Endodermal cell (in vitro differentiated cells): ENCODE measurements at regions not wholly inside any gene's neighbourhood (a gene's known extent, or its start where the extent isn't known, plus 50 kb on each side); places are given as distances from the start of the nearest gene placed in this dataset.
A peak's percentile ranks its signal among the peaks of the same experiment; 100 is the strongest.
"Not testable (repeated sequence)": the region's sequence is repeated elsewhere in the genome, so short reads cannot be mapped to it uniquely, and the experiment has no call there.

ENCODE experiments used
- DNase-seq: peaks from one replicate; pipeline ENCODE4 v3.0.0-alpha.2; 2017
- H3K27ac ChIP-seq: 2 replicates; pipeline ENCODE4 v1.5.1; 2013; ENCODE audit warnings: mild to moderate bottlenecking, low read depth, low read length, moderate library complexity
- H3K27me3 ChIP-seq: 2 replicates; pipeline ENCODE4 v1.6.1; 2013; ENCODE audit warnings: mild to moderate bottlenecking, low read length, moderate library complexity; ENCODE audit not compliant: insufficient read depth, control insufficient read depth, poor library complexity, severe bottlenecking
- H3K36me3 ChIP-seq: 2 replicates; pipeline ENCODE4 v1.7.0; 2013; ENCODE audit warnings: mild to moderate bottlenecking, low read length, moderate library complexity; ENCODE audit not compliant: control insufficient read depth, insufficient read depth
- H3K4me1 ChIP-seq: one replicate; pipeline ENCODE4 v1.7.0; 2013; ENCODE audit warnings: low read length; ENCODE audit not compliant: control insufficient read depth, insufficient read depth
- H3K4me3 ChIP-seq: 2 replicates; pipeline ENCODE4 v1.5.1; 2013; ENCODE audit warnings: mild to moderate bottlenecking, low read length, moderate library complexity
- H3K9ac ChIP-seq: 2 replicates; pipeline ENCODE4 v1.6.1; 2013; ENCODE audit warnings: mild to moderate bottlenecking, low read length, moderate library complexity; ENCODE audit not compliant: poor library complexity, severe bottlenecking; ENCODE audit errors: extremely low read depth
- H3K9me3 ChIP-seq: 2 replicates; pipeline ENCODE4 v1.6.1; 2013; ENCODE audit warnings: mild to moderate bottlenecking, low read length, moderate library complexity; ENCODE audit not compliant: control insufficient read depth
- H3K27ac Mint-ChIP-seq: 2 replicates; pipeline ENCODE4 v1.8.0; 2020; ENCODE audit warnings: mixed read lengths
- H3K27me3 Mint-ChIP-seq: 2 replicates; pipeline ENCODE4 v1.8.0; 2021; ENCODE audit warnings: mild to moderate bottlenecking, mixed read lengths; ENCODE audit not compliant: insufficient read depth
- H3K36me3 Mint-ChIP-seq: 2 replicates; pipeline ENCODE4 v1.8.0; 2020; ENCODE audit warnings: low read depth, mixed read lengths
- H3K4me1 Mint-ChIP-seq: 2 replicates; pipeline ENCODE4 v1.8.0; 2020; ENCODE audit warnings: mixed read lengths
- H3K4me3 Mint-ChIP-seq: 2 replicates; pipeline ENCODE4 v1.8.0; 2020; ENCODE audit warnings: mild to moderate bottlenecking, moderate library complexity, mixed read lengths
- H3K9me3 Mint-ChIP-seq: 2 replicates; pipeline ENCODE4 v1.8.0; 2020; ENCODE audit warnings: mild to moderate bottlenecking, mixed read lengths
- WGBS, 2 experiments: methylation state at CpG; one replicate each; pipeline versions ENCODE4 v1.1.5 to v1.1.7; 2013; ENCODE audit warnings: missing lambda C conversion rate in 2 of 2, mixed read lengths in 1 of 2; ENCODE audit not compliant: insufficient coverage in 1 of 2, insufficient read length in 1 of 2; 5-methylcytosine and 5-hydroxymethylcytosine counted together

- H3K9ac ChIP-seq, H3K36me3 ChIP-seq, H3K27me3 ChIP-seq, H3K4me1 ChIP-seq, DNase-seq, H3K9me3 ChIP-seq, H3K4me3 ChIP-seq, H3K27ac Mint-ChIP-seq, H3K4me3 Mint-ChIP-seq, H3K4me1 Mint-ChIP-seq, H3K27ac ChIP-seq, H3K36me3 Mint-ChIP-seq, H3K27me3 Mint-ChIP-seq: not testable (repeated sequence)
- 86% methylated on average over 1 of the region's 3 CpGs; no CpG with 5 or more reads in 1 of the 2 experiments for whole genome bisulfite sequencing, 2 experiments
- H3K9me3 Mint-ChIP-seq, result peaks cover 39% of the 10 kb centered on the region
Measured at GRCh38 chr18:15315301-15315700, 567.3 kb downstream of the ANKRD30B start.

GRCh38 chr18:15318655-15319054 is 570.7 kb downstream of the ANKRD30B start:
- not testable (repeated sequence) for H3K4me1 ChIP-seq, H3K4me1 Mint-ChIP-seq, H3K4me3 Mint-ChIP-seq, H3K36me3 ChIP-seq, H3K36me3 Mint-ChIP-seq, H3K27ac ChIP-seq, H3K27ac Mint-ChIP-seq, H3K27me3 Mint-ChIP-seq, H3K9ac ChIP-seq, H3K27me3 ChIP-seq, H3K9me3 ChIP-seq, H3K4me3 ChIP-seq, DNase-seq
- peaks cover 29% of the 10 kb centered on the region for H3K9me3 Mint-ChIP-seq

- not testable (repeated sequence) for H3K27me3 Mint-ChIP-seq, H3K27me3 ChIP-seq, H3K36me3 ChIP-seq, DNase-seq, H3K4me1 Mint-ChIP-seq, H3K27ac Mint-ChIP-seq, H3K4me3 ChIP-seq, H3K27ac ChIP-seq, H3K4me1 ChIP-seq, H3K36me3 Mint-ChIP-seq, H3K9me3 ChIP-seq, H3K9ac ChIP-seq, H3K4me3 Mint-ChIP-seq
- WGBS, 2 experiments, result 90% methylated on average over 3 of the region's 13 CpGs; no CpG with 5 or more reads in 1 of the 2 experiments
- peaks cover 40% of the 10 kb centered on the region for H3K9me3 Mint-ChIP-seq
Measured at GRCh38 chr18:15329713-15330112, 581.7 kb downstream of the ANKRD30B start.

- WGBS, 2 experiments, result 78 to 82% methylated on average over 11 to 20 of the region's 20 CpGs
- H3K36me3 ChIP-seq, H3K9me3 ChIP-seq, H3K27me3 Mint-ChIP-seq, H3K4me3 ChIP-seq, H3K27ac ChIP-seq, H3K9ac ChIP-seq, H3K4me1 ChIP-seq, H3K4me3 Mint-ChIP-seq, H3K36me3 Mint-ChIP-seq, H3K27me3 ChIP-seq, H3K4me1 Mint-ChIP-seq, H3K27ac Mint-ChIP-seq, DNase-seq: not testable (repeated sequence)
- peaks cover 39% of the 10 kb centered on the region for H3K9me3 Mint-ChIP-seq
Measured at GRCh38 chr18:15330149-15330548, 582.2 kb downstream of the ANKRD30B start.

GRCh38 chr18:15330600-15330999 is 582.6 kb downstream of the ANKRD30B start:
- not testable (repeated sequence) for H3K4me3 Mint-ChIP-seq, H3K4me1 ChIP-seq, H3K27ac ChIP-seq, H3K27ac Mint-ChIP-seq, H3K36me3 Mint-ChIP-seq, DNase-seq, H3K36me3 ChIP-seq, H3K9me3 ChIP-seq, H3K27me3 ChIP-seq, H3K4me3 ChIP-seq, H3K9ac ChIP-seq, H3K27me3 Mint-ChIP-seq, H3K4me1 Mint-ChIP-seq
- WGBS, 2 experiments, result 90% methylated on average over 23 of the region's 23 CpGs; no CpG with 5 or more reads in 1 of the 2 experiments
- H3K9me3 Mint-ChIP-seq, result peaks cover 39% of the 10 kb centered on the region

GRCh38 chr18:15375671-15376070 is 627.7 kb downstream of the ANKRD30B start:
- not testable (repeated sequence) for H3K27ac ChIP-seq, H3K27ac Mint-ChIP-seq, H3K4me3 ChIP-seq, H3K27me3 Mint-ChIP-seq, H3K4me1 Mint-ChIP-seq, H3K4me3 Mint-ChIP-seq, H3K36me3 Mint-ChIP-seq, H3K4me1 ChIP-seq, H3K27me3 ChIP-seq, H3K36me3 ChIP-seq, DNase-seq, H3K9ac ChIP-seq
- H3K9me3 Mint-ChIP-seq, result peaks cover 37% of the 10 kb centered on the region
- peaks cover 13% of the 10 kb centered on the region for H3K9me3 ChIP-seq
- WGBS, 2 experiments, result no CpG with 5 or more reads among the region's 4 CpGs

- not testable (repeated sequence) for H3K4me1 Mint-ChIP-seq, H3K4me1 ChIP-seq, H3K9me3 Mint-ChIP-seq, H3K27me3 Mint-ChIP-seq, DNase-seq, H3K36me3 Mint-ChIP-seq, H3K36me3 ChIP-seq, H3K9ac ChIP-seq, H3K27ac ChIP-seq, H3K4me3 Mint-ChIP-seq, H3K27me3 ChIP-seq, H3K27ac Mint-ChIP-seq
- 45 to 47% methylated on average over 4 of the region's 4 CpGs for WGBS, 2 experiments
- Histone ChIP-seq H3K9me3 (peaks cover 56% of the 10 kb centered on the region), H3K4me3 (peak overlapping the region; percentile 10)
Measured at GRCh38 chr18:15407874-15408273, 659.9 kb downstream of the ANKRD30B start.
